Naive thymus-derived CD4-positive, alpha-beta T cell (primary cell): ENCODE measurements at regions not wholly inside any gene's neighbourhood (a gene's known extent, or its start where the extent isn't known, plus 50 kb on each side); places are given as distances from the start of the nearest gene placed in this dataset.

ENCODE experiments used
- ATAC-seq: fragments of 150-1000 bp; cut with Tn5 transposase; 2 replicates; pipeline ENCODE4 v1.10.0; 2021; ENCODE audit warnings: mild to moderate bottlenecking, moderate library complexity
- CTCF ChIA-PET: fragments of 350-600 bp; sonication (Branson Sonifier 250); formaldehyde crosslinking; loops from one replicate; lab custom pipeline; 2021; ENCODE audit warnings: antibody characterized with exemption; lab: Charles Lee
- POLR2A ChIA-PET: fragments of 350-600 bp; sonication (Branson Sonifier 250); formaldehyde crosslinking; loops from one replicate; lab custom pipeline; 2021; ENCODE audit warnings: antibody characterized with exemption, inconsistent platforms; lab: Charles Lee
- DNase-seq, 9 donors: peaks; one replicate each; pipeline versions ENCODE4 v3.0.0 to v3.0.0-alpha.2; 2020 to 2022; ENCODE audit warnings: mixed read lengths in 1 of 9
- H3K27ac ChIP-seq: one replicate; pipeline ENCODE4 v1.7.0; 2013; ENCODE audit warnings: mild to moderate bottlenecking, low read depth, low read length, moderate library complexity
- H3K27me3 ChIP-seq, 2 donors: one replicate each; pipeline ENCODE4 v1.7.0; 2013; ENCODE audit warnings: low read length in 2 of 2, mild to moderate bottlenecking in 2 of 2, moderate library complexity in 2 of 2; ENCODE audit not compliant: control insufficient read depth in 2 of 2, insufficient read depth in 2 of 2
- H3K36me3 ChIP-seq, 3 experiments: 1 replicate in 2 of 3; 2 replicates in 1 of 3; pipeline ENCODE4 v1.7.0; 2013; ENCODE audit warnings: low read length in 3 of 3, mild to moderate bottlenecking in 3 of 3, moderate library complexity in 1 of 3; ENCODE audit not compliant: insufficient read depth in 3 of 3, control insufficient read depth in 2 of 3
- H3K4me1 ChIP-seq, 2 donors: one replicate each; pipeline ENCODE4 v1.7.0; 2013; ENCODE audit warnings: low read length in 2 of 2, mild to moderate bottlenecking in 2 of 2, moderate library complexity in 1 of 2; ENCODE audit not compliant: control insufficient read depth in 2 of 2, insufficient read depth in 2 of 2
- H3K4me3 ChIP-seq: 2 replicates; pipeline ENCODE4 v1.7.0; 2013; ENCODE audit warnings: mild to moderate bottlenecking, low read length
- H3K9me3 ChIP-seq, 3 experiments: 1 replicate in 2 of 3; 2 replicates in 1 of 3; pipeline ENCODE4 v1.7.0; 2013; ENCODE audit warnings: low read length in 3 of 3; ENCODE audit not compliant: control insufficient read depth in 2 of 3
- H3K27ac Mint-ChIP-seq, 9 donors: one replicate each; pipeline ENCODE4 v1.8.0; 2020 to 2022; ENCODE audit warnings: mixed read lengths in 9 of 9, mild to moderate bottlenecking in 8 of 9, moderate library complexity in 5 of 9, inconsistent platforms in 2 of 9
- H3K27me3 Mint-ChIP-seq, 5 donors: one replicate each; pipeline ENCODE4 v1.8.0; 2021 to 2022; ENCODE audit warnings: mixed read lengths in 5 of 5, mild to moderate bottlenecking in 1 of 5
- H3K36me3 Mint-ChIP-seq, 5 donors: one replicate each; pipeline ENCODE4 v1.8.0; 2020 to 2022; ENCODE audit warnings: mixed read lengths in 5 of 5, mild to moderate bottlenecking in 3 of 5, inconsistent platforms in 1 of 5
- H3K4me1 Mint-ChIP-seq, 7 donors: one replicate each; pipeline ENCODE4 v1.8.0; 2020 to 2022; ENCODE audit warnings: mixed read lengths in 7 of 7, mild to moderate bottlenecking in 3 of 7, inconsistent platforms in 1 of 7
- H3K4me3 Mint-ChIP-seq, 10 donors: one replicate each; pipeline ENCODE4 v1.8.0; 2020 to 2022; ENCODE audit warnings: mild to moderate bottlenecking in 10 of 10, mixed read lengths in 10 of 10, moderate library complexity in 6 of 10, inconsistent platforms in 2 of 10
- H3K9me3 Mint-ChIP-seq, 11 donors: one replicate each; pipeline ENCODE4 v1.8.0; 2020 to 2022; ENCODE audit warnings: mixed read lengths in 11 of 11, mild to moderate bottlenecking in 4 of 11, inconsistent platforms in 1 of 11, moderate library complexity in 1 of 11
- intact Hi-C, 2 donors: fragments of 100-400 bp; cut with micrococcal nuclease; formaldehyde crosslinking; loops; one replicate each; pipeline ENCODE4 v1.15.1; 2023

DNA sequence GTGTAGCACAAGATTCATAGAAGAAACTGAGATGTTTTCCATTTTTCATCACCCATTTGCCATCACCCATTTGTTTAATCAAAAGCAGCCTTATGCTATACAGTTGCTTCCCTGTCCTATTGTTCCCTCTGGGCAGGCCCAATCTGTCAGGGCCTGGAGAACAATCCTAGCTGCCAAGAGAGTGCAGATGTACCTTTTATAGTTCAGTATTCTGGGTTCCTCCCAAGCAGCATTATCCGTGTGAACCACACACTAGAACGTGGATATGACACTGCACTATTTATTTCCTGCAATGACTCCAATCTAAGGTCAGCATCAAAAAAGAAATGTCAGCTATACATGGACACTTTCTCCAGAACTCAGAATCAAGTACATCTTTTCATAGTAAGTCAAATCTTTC is 269.0 kb downstream of the ADGRA3 start:
- Mint-ChIP-seq H3K27me3 (no peaks in the 10 kb centered on the region), H3K4me1 (peaks cover 0 to 31% (median 0%) of the 10 kb centered on the region in 7 donors), H3K9me3 (peaks cover 0 to 11% (median 0%) of the 10 kb centered on the region in 11 donors), H3K4me3 (no peak overlapping the region), H3K36me3 (peaks cover 0 to 23% (median 0%) of the 10 kb centered on the region in 5 donors), H3K27ac (peak overlapping the region in 1 of 9 donors; percentile 23)
- intact Hi-C loops = no loop called here
- Histone ChIP-seq H3K36me3 (no peaks in the 10 kb centered on the region), H3K9me3 (no peaks in the 10 kb centered on the region), H3K27me3 (no peaks in the 10 kb centered on the region), H3K4me1 (no peaks in the 10 kb centered on the region), H3K4me3 (no peak overlapping the region), H3K27ac (no peak overlapping the region)
- ChIA-PET CTCF (no interaction called here), POLR2A (no interaction called here)
- DNase-seq (no peak), ATAC-seq (no peak)

DNA sequence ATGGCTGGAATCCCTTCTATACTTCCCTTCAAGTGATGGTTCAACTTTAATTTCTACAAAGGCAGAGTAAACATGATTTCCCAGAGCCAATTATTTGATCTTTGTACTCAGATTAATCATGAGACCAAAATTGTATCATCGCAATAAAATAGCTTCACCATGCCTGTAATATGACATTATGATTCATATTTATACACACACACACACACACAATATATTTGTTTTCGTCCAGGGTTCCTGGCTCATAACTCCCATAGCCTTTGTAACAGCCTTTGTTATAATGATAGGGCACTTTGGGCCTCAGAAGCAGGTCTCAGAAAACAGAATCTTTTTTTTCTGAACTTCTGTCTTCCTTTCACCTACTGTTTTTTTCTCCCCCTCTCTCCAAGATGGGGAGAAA is 270.6 kb downstream of the ADGRA3 start:
- H3K4me1 Mint-ChIP-seq = peaks cover 0 to 46% (median 0%) of the 10 kb centered on the region in 7 donors
- CTCF ChIA-PET = no interaction called here
- Histone ChIP-seq H3K36me3 (no peaks in the 10 kb centered on the region), H3K4me3 (no peak overlapping the region), H3K27me3 (no peaks in the 10 kb centered on the region), H3K27ac (no peak overlapping the region), H3K4me1 (no peaks in the 10 kb centered on the region), H3K9me3 (no peaks in the 10 kb centered on the region)
- H3K27me3 Mint-ChIP-seq = no peaks in the 10 kb centered on the region
- no peak for DNase-seq
- POLR2A ChIA-PET = no interaction called here
- ATAC-seq = no peak
- H3K4me3 Mint-ChIP-seq = no peak overlapping the region
- H3K36me3 Mint-ChIP-seq = peaks cover 0 to 23% (median 0%) of the 10 kb centered on the region in 5 donors
- peaks cover 0 to 11% (median 0%) of the 10 kb centered on the region in 11 donors for H3K9me3 Mint-ChIP-seq
- intact Hi-C loops = no loop called here
- no peak overlapping the region for H3K27ac Mint-ChIP-seq

DNA sequence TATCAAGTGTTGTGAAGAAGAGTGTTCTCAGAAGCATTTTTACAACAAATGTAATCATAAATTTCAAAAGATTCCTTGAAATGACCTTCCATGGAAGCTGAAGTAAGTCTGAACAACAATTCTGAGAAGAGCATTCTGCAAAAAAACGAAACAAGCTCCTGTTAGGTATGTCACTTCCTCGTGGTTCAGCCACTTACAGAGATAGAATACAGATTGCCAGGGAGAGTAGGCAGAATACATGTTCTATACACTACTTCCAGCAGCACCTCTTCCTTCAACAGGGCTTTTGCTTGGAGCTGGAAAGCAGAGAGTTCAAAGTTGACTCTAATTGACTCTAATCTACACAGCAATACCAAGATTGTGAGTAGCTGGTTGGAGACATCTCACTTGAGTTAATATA is 274.5 kb downstream of the ADGRA3 start:
- Mint-ChIP-seq H3K27ac (peak overlapping the region in 4 of 9 donors; percentile 12 to 81 (median 54)), H3K4me1 (peaks cover 0 to 53% (median 0%) of the 10 kb centered on the region in 7 donors), H3K36me3 (peaks cover 0 to 12% (median 0%) of the 10 kb centered on the region in 5 donors), H3K9me3 (peaks cover 0 to 8% (median 0%) of the 10 kb centered on the region in 11 donors), H3K4me3 (peak overlapping the region in 2 of 10 donors; percentile 64 to 71), H3K27me3 (peaks cover 0 to 10% (median 3%) of the 10 kb centered on the region in 5 donors)
- H3K4me1 ChIP-seq = no peaks in the 10 kb centered on the region
- intact Hi-C loops = no loop called here
- ChIA-PET CTCF (no interaction called here), POLR2A (no interaction called here)
- DNase-seq (no peak), ATAC-seq (no peak)
- no peaks in the 10 kb centered on the region for H3K9me3 ChIP-seq
- no peak overlapping the region for H3K4me3 ChIP-seq
- H3K36me3 ChIP-seq = no peaks in the 10 kb centered on the region
- H3K27me3 ChIP-seq = no peaks in the 10 kb centered on the region
- peak overlapping the region; percentile 37 for H3K27ac ChIP-seq

DNA sequence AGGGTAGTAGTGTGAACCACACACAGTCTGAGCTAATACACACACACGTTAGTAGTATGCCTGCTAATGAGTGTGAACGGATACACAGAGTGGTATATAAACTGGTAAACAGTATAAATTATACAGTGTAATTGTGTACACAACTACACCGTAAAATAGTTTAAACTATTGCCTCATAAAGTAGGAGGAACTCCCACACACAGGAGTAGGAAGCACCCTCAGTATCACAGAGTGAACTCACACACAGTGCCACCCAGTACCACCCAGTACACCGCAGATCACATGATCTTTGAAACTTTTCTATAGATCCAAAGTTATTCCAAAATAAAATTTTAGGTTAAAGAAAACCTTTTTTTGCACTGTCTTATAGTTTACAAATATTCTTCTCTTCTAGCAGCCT is 275.1 kb downstream of the ADGRA3 start:
- H3K27me3 ChIP-seq = no peaks in the 10 kb centered on the region
- H3K4me1 ChIP-seq = no peaks in the 10 kb centered on the region
- peaks cover 0 to 53% (median 0%) of the 10 kb centered on the region in 7 donors for H3K4me1 Mint-ChIP-seq
- H3K9me3 ChIP-seq = no peaks in the 10 kb centered on the region
- peaks cover 0 to 8% (median 0%) of the 10 kb centered on the region in 11 donors for H3K9me3 Mint-ChIP-seq
- H3K27me3 Mint-ChIP-seq = peaks cover 0 to 12% (median 3%) of the 10 kb centered on the region in 5 donors
- POLR2A ChIA-PET = no interaction called here
- peaks cover 0 to 12% (median 0%) of the 10 kb centered on the region in 5 donors for H3K36me3 Mint-ChIP-seq
- intact Hi-C loops = no loop called here
- no peak overlapping the region for H3K27ac ChIP-seq
- no peak for DNase-seq
- no peak for ATAC-seq
- H3K36me3 ChIP-seq = no peaks in the 10 kb centered on the region
- H3K27ac Mint-ChIP-seq = peak overlapping the region in 3 of 9 donors; percentile 35 to 81 (median 74)
- no peak overlapping the region for H3K4me3 ChIP-seq
- peak overlapping the region in 1 of 10 donors; percentile 71 for H3K4me3 Mint-ChIP-seq
- CTCF ChIA-PET = no interaction called here

DNA sequence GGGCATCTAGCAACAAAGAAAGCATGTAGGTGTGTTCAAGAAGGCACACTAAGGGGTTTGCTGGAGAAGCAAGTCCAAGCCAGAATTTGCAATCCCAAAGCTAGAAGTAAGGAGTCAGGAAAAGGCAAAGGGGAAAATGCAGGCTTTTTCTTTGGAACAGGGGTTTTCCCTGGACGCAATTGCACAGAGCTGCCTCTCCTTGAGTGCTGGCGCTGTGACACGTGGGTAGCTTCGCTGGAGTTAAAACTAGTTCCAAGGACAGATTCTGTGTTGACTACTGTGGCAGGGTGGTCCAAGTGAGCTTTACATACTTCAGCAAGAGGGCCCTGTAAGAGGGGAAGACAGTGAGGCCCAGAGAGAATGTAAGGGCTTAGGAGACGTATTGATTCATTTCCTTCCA is 277.1 kb downstream of the ADGRA3 start:
- H3K9me3 ChIP-seq = no peaks in the 10 kb centered on the region
- H3K4me3 ChIP-seq = no peak overlapping the region
- peak overlapping the region; percentile 18 for H3K27ac ChIP-seq
- ChIA-PET POLR2A (no interaction called here), CTCF (no interaction called here)
- H3K27ac Mint-ChIP-seq = peak overlapping the region in 3 of 9 donors; percentile 43 to 92 (median 71)
- H3K9me3 Mint-ChIP-seq = peaks cover 0 to 7% (median 0%) of the 10 kb centered on the region in 11 donors
- DNase-seq = no peak
- H3K27me3 ChIP-seq = no peaks in the 10 kb centered on the region
- peaks cover 0 to 4% (median 0%) of the 10 kb centered on the region in 5 donors for H3K36me3 Mint-ChIP-seq
- peaks cover 0 to 15% (median 3%) of the 10 kb centered on the region in 5 donors for H3K27me3 Mint-ChIP-seq
- H3K4me1 ChIP-seq = no peaks in the 10 kb centered on the region
- H3K4me1 Mint-ChIP-seq = peaks cover 0 to 49% (median 0%) of the 10 kb centered on the region in 7 donors
- no peaks in the 10 kb centered on the region for H3K36me3 ChIP-seq
- peak overlapping the region in 2 of 10 donors; percentile 9 to 67 for H3K4me3 Mint-ChIP-seq
- intact Hi-C loops = loop anchor here (5.0 to 10.0 kb wide), 2 partner anchors 276 to 439 kb away; partner anchors contain the start of gene ADGRA3 (in 1 of the 2)
- ATAC-seq = no peak

DNA sequence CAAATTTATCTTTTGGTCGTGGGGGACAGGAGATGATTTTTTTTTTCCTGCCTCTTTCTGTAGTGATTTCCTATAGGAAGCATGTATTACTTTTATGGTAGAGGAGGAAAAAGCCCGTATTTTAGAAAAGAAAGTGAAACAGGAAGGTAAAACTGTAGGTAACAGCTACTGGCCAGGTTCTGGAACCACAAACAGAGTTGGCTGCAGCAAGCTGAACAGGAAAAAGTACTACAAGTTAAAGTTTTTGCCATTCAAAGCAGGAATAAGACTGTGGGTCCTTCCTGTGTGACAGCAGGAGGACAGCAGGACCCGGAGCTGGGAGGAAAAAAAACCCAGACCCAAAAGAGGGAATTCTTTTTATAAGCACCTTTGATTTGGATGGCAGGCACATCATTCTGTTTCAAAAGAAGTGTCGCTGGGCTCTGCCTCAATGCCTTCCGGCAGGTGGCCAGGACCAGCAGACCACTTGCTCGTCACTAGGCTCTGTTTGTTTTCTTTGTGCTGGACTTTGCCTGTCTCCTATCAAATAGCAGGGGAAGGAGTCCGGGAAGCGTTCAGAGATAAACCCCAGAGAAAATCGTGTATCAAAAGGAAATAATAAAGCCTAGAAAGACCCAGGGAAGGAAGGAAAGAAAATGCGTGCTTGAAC is 277.9 kb downstream of the ADGRA3 start:
- no peaks in the 10 kb centered on the region for H3K9me3 ChIP-seq
- Mint-ChIP-seq H3K27me3 (peaks cover 0 to 15% (median 3%) of the 10 kb centered on the region in 5 donors), H3K36me3 (no peaks in the 10 kb centered on the region), H3K27ac (peak overlapping the region in 7 of 9 donors; percentile 32 to 92 (median 68)), H3K4me3 (peak overlapping the region; percentile 51 to 80 (median 68)), H3K4me1 (peaks cover 0 to 41% (median 0%) of the 10 kb centered on the region in 7 donors), H3K9me3 (peaks cover 0 to 7% (median 0%) of the 10 kb centered on the region in 11 donors)
- no peaks in the 10 kb centered on the region for H3K4me1 ChIP-seq
- peak in 1 of 9 donors; percentile 1 for DNase-seq
- CTCF ChIA-PET = no interaction called here
- H3K4me3 ChIP-seq = no peak overlapping the region
- H3K27me3 ChIP-seq = no peaks in the 10 kb centered on the region
- H3K27ac ChIP-seq = peak overlapping the region; percentile 14
- POLR2A ChIA-PET = no interaction called here
- ATAC-seq = no peak
- H3K36me3 ChIP-seq = no peaks in the 10 kb centered on the region
- intact Hi-C loops = loop anchor here (1.0 to 10.0 kb wide), 6 partner anchors 119 to 449 kb away; partner anchors contain the start of gene ADGRA3 (in 1 of the 2)
